ENCODE measurements at regions not wholly inside any gene's neighbourhood (a gene's known extent, or its start where the extent isn't known, plus 50 kb on each side); places are given as distances from the start of the nearest gene placed in this dataset.
A peak's percentile ranks its signal among the peaks of the same experiment; 100 is the strongest.

- Histone ChIP-seq H3K27ac (no peak overlapping the region), H3K27me3 (peaks cover 0 to 10% of the 10 kb centered on the region in 2 donors), H3K4me1 (no peaks in the 10 kb centered on the region), H3K36me3 (no peaks in the 10 kb centered on the region), H3K4me3 (no peak overlapping the region), H3K9me3 (no peaks in the 10 kb centered on the region)
- intact Hi-C loops (cut with DNase I): no loop called here
- TF ChIP-seq CTCF (IDR thresholded peaks at IDR 0.05): no peak
- ATAC-seq (no peak), DNase-seq (no peak)
Observed at GRCh38 chr1:227445092-227445674, 118.2 kb upstream of the ZNF678 start.

DNA sequence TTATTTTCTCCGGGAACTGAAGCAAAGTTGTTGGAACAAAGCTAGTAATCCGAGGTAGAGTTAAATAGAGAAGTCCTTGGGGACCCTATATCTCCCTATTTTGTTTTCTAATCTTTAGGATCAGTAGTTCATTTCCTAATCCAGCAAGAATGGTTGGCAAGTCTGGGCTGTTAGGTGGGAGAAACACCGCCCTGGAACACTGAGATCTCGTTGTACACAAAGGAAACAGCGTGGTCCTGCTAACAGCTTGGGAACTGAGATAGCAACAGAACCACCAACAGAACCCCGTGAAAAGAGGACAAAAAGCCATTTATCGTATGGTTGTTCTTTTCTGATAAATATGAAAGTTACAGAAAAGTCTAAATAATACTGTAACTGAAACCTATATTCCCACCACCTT, 121.9 kb upstream of the CDC42BPA start:
- H3K4me3 ChIP-seq: no peak overlapping the region
- no peaks in the 10 kb centered on the region for H3K27me3 ChIP-seq
- intact Hi-C loops (cut with DNase I): no loop called here
- TF ChIP-seq CTCF (IDR thresholded peaks at IDR 0.05): no peak
- ATAC-seq: no peak
- H3K9me3 ChIP-seq: no peaks in the 10 kb centered on the region
- H3K27ac ChIP-seq: no peak overlapping the region
- H3K36me3 ChIP-seq: no peaks in the 10 kb centered on the region
- H3K4me1 ChIP-seq: no peaks in the 10 kb centered on the region
- DNase-seq: no peak

- no peaks in the 10 kb centered on the region for H3K36me3 ChIP-seq
- ATAC-seq (peak; percentile 92), DNase-seq (peak in 2 of 4 donors; percentile 51 to 69)
- no peaks in the 10 kb centered on the region for H3K27me3 ChIP-seq
- H3K4me1 ChIP-seq: no peaks in the 10 kb centered on the region
- intact Hi-C loops (cut with DNase I): loop anchor here in 1 of 2 donors (10.0 kb wide), 1 partner anchor 203 kb away; no protein-coding TSS in a partner anchor
- H3K27ac ChIP-seq: no peak overlapping the region
- H3K9me3 ChIP-seq: no peaks in the 10 kb centered on the region
- TF ChIP-seq CTCF (IDR thresholded peaks at IDR 0.05): peak; percentile 20 to 21
- H3K4me3 ChIP-seq: peak overlapping the region in 1 of 2 donors; percentile 15
Observed at GRCh38 chr1:227437495-227438008, 119.3 kb upstream of the CDC42BPA start.

DNA sequence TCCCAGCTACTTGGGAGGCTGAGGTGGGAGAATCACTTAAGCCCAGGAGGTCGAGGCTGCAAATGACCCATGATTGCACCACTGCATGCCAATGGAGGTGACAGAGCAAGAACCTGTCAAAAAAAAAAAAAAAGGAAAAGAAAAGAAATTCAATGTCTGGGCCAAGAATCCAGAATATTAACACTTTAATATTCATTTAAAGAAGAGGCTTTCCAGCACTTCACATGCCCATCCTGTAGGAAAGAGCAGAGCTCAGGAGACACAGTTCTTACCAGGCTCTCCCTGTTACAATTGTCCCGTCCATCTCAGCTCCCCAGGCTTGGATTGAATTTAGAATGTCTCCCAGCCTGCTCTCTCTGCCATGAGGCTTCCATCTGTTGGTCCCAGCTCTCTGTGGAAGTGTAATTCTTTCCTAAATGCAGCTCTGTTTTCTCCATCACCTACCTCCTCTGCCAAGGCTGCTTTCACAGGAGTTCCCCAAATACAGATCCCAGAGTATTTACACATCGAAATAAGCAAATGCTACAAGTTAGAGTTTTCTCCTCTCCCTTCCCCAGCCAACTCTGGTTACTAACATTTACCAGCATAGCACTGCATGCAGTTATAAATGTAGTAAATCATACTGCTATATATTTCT, 116.6 kb upstream of the CDC42BPA start:
- H3K4me1 ChIP-seq: peaks cover 0 to 12% of the 10 kb centered on the region in 2 donors
- intact Hi-C loops (cut with DNase I): loop anchor here in 1 of 2 donors (10.0 kb wide), 1 partner anchor 200 kb away; no protein-coding TSS in a partner anchor
- no peak for TF ChIP-seq CTCF (IDR thresholded peaks at IDR 0.05)
- no peaks in the 10 kb centered on the region for H3K27me3 ChIP-seq
- ATAC-seq: no peak
- no peaks in the 10 kb centered on the region for H3K9me3 ChIP-seq
- no peaks in the 10 kb centered on the region for H3K36me3 ChIP-seq
- no peak overlapping the region for H3K4me3 ChIP-seq
- H3K27ac ChIP-seq: no peak overlapping the region
- DNase-seq: no peak

DNA sequence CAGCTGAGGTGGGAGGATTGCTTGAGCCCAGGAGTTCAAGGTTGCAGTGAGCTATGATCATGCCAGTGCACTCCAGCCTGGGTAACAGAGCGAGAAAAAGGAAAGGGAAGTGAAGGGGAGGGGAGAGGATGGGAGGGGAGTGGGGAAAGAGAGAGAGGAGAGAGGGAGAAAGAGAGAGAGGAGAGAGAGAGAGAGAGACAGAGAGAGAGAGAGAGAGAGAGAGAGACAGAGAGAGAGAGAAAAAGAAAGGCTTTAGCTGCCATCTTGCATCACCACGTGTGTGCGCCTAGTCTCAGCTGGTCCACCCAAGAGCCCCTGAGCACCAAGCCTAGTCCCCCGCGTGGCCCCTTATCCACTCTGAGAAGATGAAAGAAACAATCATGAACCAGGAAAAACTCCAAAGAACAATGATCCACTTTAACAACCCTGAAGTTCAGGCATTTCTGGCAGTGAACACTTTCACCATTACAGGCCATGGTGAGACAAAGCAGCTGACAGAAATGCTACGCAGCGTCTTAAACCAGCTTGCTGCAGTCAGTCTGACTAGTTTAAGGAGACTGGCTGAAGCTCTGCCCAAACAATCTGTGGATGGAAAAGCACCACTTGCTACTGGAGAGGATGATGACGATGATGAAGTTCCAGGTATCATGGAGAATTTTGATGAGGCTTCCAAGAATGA, 115.5 kb upstream of the CDC42BPA start:
- Histone ChIP-seq H3K4me1 (peaks cover 0 to 22% of the 10 kb centered on the region in 2 donors), H3K36me3 (no peaks in the 10 kb centered on the region), H3K9me3 (no peaks in the 10 kb centered on the region), H3K27me3 (no peaks in the 10 kb centered on the region), H3K4me3 (no peak overlapping the region), H3K27ac (no peak overlapping the region)
- intact Hi-C loops (cut with DNase I): loop anchor here in 1 of 2 donors (10.0 kb wide), 1 partner anchor 199 kb away; no protein-coding TSS in a partner anchor
- DNase-seq: no peak
- no peak for TF ChIP-seq CTCF (IDR thresholded peaks at IDR 0.05)
- no peak for ATAC-seq

All from left lung (tissue), 4 donors.